K562 (cell line): ENCODE measurements at regions not wholly inside any gene's neighbourhood (a gene's known extent, or its start where the extent isn't known, plus 50 kb on each side); places are given as distances from the start of the nearest gene placed in this dataset.

Experiments
- CCAR2 ChIP-seq: fragments of 200-400 bp; formaldehyde crosslinking; IDR thresholded peaks from 2 replicates; pipeline ENCODE4 v1.6.1; 2017; ENCODE audit warnings: mild to moderate bottlenecking, low read depth, low read length
- FOS ChIP-seq: IDR thresholded peaks from 3 replicates; pipeline ENCODE4 v1.6.1; 2011; ENCODE audit not compliant: insufficient read length; ENCODE audit errors: extremely low read depth
- HOXB6 ChIP-seq: fragments of 250-450 bp; sonication (Bioruptor Pico); IDR thresholded peaks from 2 replicates; pipeline ENCODE4 v1.5.1; 2022; ENCODE audit warnings: mild to moderate bottlenecking, borderline replicate concordance
- KAT7 ChIP-seq: sonication (generic); formaldehyde crosslinking; IDR thresholded peaks from 2 replicates; pipeline ENCODE4 v1.8.0; 2022; ENCODE audit warnings: missing genetic modification reagents, mild to moderate bottlenecking, borderline replicate concordance
- KLF13 ChIP-seq: fragments of 450-650 bp; IDR thresholded peaks from 2 replicates; pipeline ENCODE4 v1.6.1; 2016; ENCODE audit warnings: missing genetic modification characterization, low read depth, mild to moderate bottlenecking, missing compliant biosample characterization, moderate library complexity, borderline replicate concordance
- MEF2D ChIP-seq: conservative IDR thresholded peaks from 2 replicates; pipeline ENCODE4 v1.6.1; 2016; ENCODE audit warnings: low read depth, missing genetic modification characterization, missing compliant biosample characterization
- MLLT1 ChIP-seq, 2 experiments: fragments of 450-650 bp; IDR thresholded peaks; 2 replicates each; pipeline ENCODE4 v1.6.1; 2016
- RFX1 ChIP-seq: fragments of 450-650 bp; IDR thresholded peaks from 2 replicates; pipeline ENCODE4 v1.6.1; 2016; ENCODE audit warnings: mild to moderate bottlenecking, moderate library complexity
- SIRT6 ChIP-seq: IDR thresholded peaks from one replicate; pipeline ENCODE4 v1.6.1; 2012; ENCODE audit warnings: low read depth, mild to moderate bottlenecking, control low read depth, inconsistent platforms, low read length, moderate library complexity
- SRSF9 ChIP-seq: fragments of 200-400 bp; formaldehyde crosslinking; IDR thresholded peaks from 2 replicates; pipeline ENCODE4 v1.6.1; 2017; ENCODE audit warnings: low read depth, low read length, borderline replicate concordance
- TAF7 ChIP-seq: fragments of 450-650 bp; IDR thresholded peaks from 2 replicates; pipeline ENCODE4 v1.6.1; 2016; ENCODE audit warnings: missing genetic modification characterization, missing compliant biosample characterization
- ZC3H4 ChIP-seq: sonication (generic); formaldehyde crosslinking; IDR thresholded peaks from 2 replicates; pipeline ENCODE4 v1.9.0; 2021; ENCODE audit warnings: missing genetic modification reagents, borderline replicate concordance
- ZNF217 ChIP-seq: sonication (generic); formaldehyde crosslinking; IDR thresholded peaks from 2 replicates; pipeline ENCODE4 v1.8.0; 2022; ENCODE audit warnings: mild to moderate bottlenecking, missing genetic modification reagents
- ZNF444 ChIP-seq: fragments of 250-450 bp; sonication (Bioruptor Pico); IDR thresholded peaks from 2 replicates; pipeline ENCODE4 v1.4.0; 2020; ENCODE audit warnings: mild to moderate bottlenecking, moderate library complexity
- ZNF780A ChIP-seq: fragments of 250-450 bp; sonication (Bioruptor Pico); IDR thresholded peaks from 2 replicates; pipeline ENCODE4 v1.5.0; 2021; ENCODE audit warnings: mild to moderate bottlenecking
- TF ChIP-seq, protein P1 (sequence below), 2 experiments: fragments of 450-650 bp in 1 of 2; IDR thresholded peaks; 2 replicates each; pipeline ENCODE4 v1.6.1; 2011 to 2017; ENCODE audit warnings: low read depth in 2 of 2, antibody characterized with exemption in 1 of 2, borderline replicate concordance in 1 of 2, low read length in 1 of 2, mild to moderate bottlenecking in 1 of 2, mixed read lengths in 1 of 2; ENCODE audit not compliant: control insufficient read depth in 1 of 2

DNA sequence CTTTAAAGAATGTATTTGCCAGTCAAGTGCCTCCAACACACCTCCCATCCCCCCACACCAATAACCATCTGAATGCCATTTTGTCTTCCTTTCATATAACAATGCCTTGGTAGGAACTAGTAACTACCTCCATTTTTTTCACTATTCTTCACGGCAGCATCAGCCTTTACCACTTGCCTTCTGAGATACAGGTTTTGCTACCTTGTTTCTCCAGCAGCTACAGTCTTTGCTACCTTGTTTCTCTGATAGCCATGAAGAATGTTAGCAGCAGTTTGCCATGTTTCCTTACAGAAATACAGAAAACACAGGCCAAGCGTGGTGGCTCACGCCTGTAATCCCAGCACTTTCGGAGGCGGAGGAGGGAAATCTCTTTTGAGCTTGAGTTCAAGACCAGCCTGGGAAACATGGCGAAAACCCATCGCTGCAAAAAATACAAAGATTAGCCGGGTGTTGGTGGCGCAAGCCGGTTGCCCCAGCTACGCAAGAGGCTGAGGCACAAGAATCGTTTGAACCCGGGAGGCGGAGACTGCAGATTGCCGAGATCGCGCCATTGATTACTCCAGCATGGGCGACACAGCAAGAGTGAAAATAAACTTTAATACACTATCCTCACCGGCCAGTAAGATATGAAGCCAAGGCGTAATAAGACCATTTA is 100.9 kb downstream of the HFE start (continued):
- no peak for TF ChIP-seq KLF13 (tag)
- peak; percentile 44; the same call in 1 of the 2 replicates for TF ChIP-seq TAF7 (tag)
- TF ChIP-seq MLLT1 (IDR thresholded peaks at IDR 0.05): no peak
- no peak for TF ChIP-seq HOXB6 (CRISPR knock-in tag)
- no peak for TF ChIP-seq KAT7 (CRISPR knock-in tag)
- no peak for TF ChIP-seq MEF2D (tag)
- no peak for TF ChIP-seq ZNF217 (CRISPR knock-in tag)
- TF ChIP-seq FOS: no peak
- peak; percentile 88 for TF ChIP-seq RFX1
- no peak for TF ChIP-seq CCAR2
- TF ChIP-seq ZC3H4 (CRISPR knock-in tag): no peak
- TF ChIP-seq, protein P1, sequence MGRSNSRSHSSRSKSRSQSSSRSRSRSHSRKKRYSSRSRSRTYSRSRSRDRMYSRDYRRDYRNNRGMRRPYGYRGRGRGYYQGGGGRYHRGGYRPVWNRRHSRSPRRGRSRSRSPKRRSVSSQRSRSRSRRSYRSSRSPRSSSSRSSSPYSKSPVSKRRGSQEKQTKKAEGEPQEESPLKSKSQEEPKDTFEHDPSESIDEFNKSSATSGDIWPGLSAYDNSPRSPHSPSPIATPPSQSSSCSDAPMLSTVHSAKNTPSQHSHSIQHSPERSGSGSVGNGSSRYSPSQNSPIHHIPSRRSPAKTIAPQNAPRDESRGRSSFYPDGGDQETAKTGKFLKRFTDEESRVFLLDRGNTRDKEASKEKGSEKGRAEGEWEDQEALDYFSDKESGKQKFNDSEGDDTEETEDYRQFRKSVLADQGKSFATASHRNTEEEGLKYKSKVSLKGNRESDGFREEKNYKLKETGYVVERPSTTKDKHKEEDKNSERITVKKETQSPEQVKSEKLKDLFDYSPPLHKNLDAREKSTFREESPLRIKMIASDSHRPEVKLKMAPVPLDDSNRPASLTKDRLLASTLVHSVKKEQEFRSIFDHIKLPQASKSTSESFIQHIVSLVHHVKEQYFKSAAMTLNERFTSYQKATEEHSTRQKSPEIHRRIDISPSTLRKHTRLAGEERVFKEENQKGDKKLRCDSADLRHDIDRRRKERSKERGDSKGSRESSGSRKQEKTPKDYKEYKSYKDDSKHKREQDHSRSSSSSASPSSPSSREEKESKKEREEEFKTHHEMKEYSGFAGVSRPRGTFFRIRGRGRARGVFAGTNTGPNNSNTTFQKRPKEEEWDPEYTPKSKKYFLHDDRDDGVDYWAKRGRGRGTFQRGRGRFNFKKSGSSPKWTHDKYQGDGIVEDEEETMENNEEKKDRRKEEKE (IDR thresholded peaks at IDR 0.05; ENCODE audit: borderline replicate concordance in 1 of 2, control insufficient read depth in 1 of 2, low read depth in 2 of 2, low read length in 1 of 2): peak in 1 of 2 experiments; percentile 27; a peak in 1 of 4 replicates
- TF ChIP-seq SRSF9: no peak
- no peak for TF ChIP-seq SIRT6
- no peak for TF ChIP-seq ZNF780A (CRISPR knock-in tag)
- TF ChIP-seq ZNF444 (CRISPR knock-in tag): no peak
